ENCODE measurements at regions not wholly inside any gene's neighbourhood (a gene's known extent, or its start where the extent isn't known, plus 50 kb on each side); places are given as distances from the start of the nearest gene placed in this dataset.

DNA sequence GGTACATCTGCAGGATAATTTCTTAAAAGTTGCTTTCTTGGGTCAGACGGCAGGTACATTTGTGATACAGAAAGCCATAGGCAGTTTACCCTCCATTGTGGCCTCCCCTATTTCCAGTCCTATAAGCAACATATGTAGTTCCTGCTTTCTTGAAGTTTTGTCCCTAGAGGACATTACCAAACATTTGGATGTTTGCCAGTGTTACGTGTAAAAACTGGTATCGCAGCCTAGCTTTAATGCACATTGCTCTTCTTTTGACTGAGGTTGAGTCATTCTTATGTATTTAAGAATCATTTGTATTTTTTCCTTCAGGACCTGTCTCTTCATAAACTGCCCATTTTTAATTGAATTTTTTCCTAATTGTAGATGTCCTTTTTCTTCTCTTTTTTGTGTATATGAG lies 114.3 kb downstream of the DIPK2A start:
- TF ChIP-seq, protein P1, sequence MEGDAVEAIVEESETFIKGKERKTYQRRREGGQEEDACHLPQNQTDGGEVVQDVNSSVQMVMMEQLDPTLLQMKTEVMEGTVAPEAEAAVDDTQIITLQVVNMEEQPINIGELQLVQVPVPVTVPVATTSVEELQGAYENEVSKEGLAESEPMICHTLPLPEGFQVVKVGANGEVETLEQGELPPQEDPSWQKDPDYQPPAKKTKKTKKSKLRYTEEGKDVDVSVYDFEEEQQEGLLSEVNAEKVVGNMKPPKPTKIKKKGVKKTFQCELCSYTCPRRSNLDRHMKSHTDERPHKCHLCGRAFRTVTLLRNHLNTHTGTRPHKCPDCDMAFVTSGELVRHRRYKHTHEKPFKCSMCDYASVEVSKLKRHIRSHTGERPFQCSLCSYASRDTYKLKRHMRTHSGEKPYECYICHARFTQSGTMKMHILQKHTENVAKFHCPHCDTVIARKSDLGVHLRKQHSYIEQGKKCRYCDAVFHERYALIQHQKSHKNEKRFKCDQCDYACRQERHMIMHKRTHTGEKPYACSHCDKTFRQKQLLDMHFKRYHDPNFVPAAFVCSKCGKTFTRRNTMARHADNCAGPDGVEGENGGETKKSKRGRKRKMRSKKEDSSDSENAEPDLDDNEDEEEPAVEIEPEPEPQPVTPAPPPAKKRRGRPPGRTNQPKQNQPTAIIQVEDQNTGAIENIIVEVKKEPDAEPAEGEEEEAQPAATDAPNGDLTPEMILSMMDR (conservative IDR thresholded peaks at IDR 0.05 in 1 of 2, IDR thresholded peaks at IDR 0.05 in 1 of 2; ENCODE audit: extremely low read depth in 1 of 2, insufficient read depth in 1 of 2, low read depth in 1 of 2, low read length in 2 of 2): no peak
- TF ChIP-seq EZH2 (IDR thresholded peaks at IDR 0.05; ENCODE audit: borderline replicate concordance, low read length): no peak
